HCT116 (cell line): ENCODE measurements at regions not wholly inside any gene's neighbourhood (a gene's known extent, or its start where the extent isn't known, plus 50 kb on each side); places are given as distances from the start of the nearest gene placed in this dataset.

Experiments
- ELF1 ChIP-seq: IDR thresholded peaks from 2 replicates; pipeline ENCODE4 v1.6.1; 2012; ENCODE audit warnings: low read depth, borderline replicate concordance
- EZH2phosphoT487 ChIP-seq: fragments of 200-600 bp; IDR thresholded peaks from 2 replicates; pipeline ENCODE4 v1.6.1; 2018; ENCODE audit warnings: antibody characterized with exemption, borderline replicate concordance
- JUND ChIP-seq: IDR thresholded peaks from 2 replicates; pipeline ENCODE4 v1.6.1; 2012
- TF ChIP-seq, protein P1 (sequence below), 3 experiments: fragments of 200-600 bp in 1 of 3; sonication (generic) in 1 of 3; IDR thresholded peaks in 2 of 3; conservative IDR thresholded peaks in 1 of 3; 2 replicates each; pipeline ENCODE4 v1.5.1; 2012 to 2017; ENCODE audit warnings: low read depth in 2 of 3, low read length in 2 of 3, antibody characterized with exemption in 1 of 3, borderline replicate concordance in 1 of 3, control low read depth in 1 of 3, mild to moderate bottlenecking in 1 of 3, mixed read lengths in 1 of 3, mixed run types in 1 of 3, moderate library complexity in 1 of 3; ENCODE audit not compliant: insufficient read depth in 1 of 3
- TF ChIP-seq, protein P2 (sequence below): IDR thresholded peaks from 2 replicates; pipeline ENCODE4 v1.6.1; 2012; ENCODE audit warnings: low read depth

DNA sequence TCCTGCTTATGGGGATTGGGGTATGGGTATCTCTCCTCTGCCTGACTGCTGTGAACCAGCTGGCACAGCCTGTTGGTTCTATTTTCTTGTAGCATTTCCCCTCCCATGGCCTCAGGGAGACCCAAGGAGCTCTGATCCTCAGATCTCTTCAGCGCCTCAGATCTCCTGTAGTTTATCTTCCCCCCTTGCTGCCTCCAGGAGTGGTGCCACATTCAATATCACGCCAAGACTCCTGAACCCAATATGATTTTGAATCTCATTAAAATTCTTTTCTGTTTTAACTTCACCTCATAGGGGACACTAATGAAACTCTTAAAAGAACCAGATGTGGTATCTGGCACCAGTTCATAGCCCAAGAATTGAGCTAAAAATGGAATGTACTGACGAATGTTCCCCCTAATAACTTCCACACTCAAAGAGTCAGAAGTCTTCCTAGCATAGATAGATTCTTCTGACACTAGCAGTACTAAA is 59.6 kb upstream of the LIFR start:
- TF ChIP-seq ELF1 (no peak), JUND (no peak), EZH2phosphoT487 (no peak)
- TF ChIP-seq, protein P1, sequence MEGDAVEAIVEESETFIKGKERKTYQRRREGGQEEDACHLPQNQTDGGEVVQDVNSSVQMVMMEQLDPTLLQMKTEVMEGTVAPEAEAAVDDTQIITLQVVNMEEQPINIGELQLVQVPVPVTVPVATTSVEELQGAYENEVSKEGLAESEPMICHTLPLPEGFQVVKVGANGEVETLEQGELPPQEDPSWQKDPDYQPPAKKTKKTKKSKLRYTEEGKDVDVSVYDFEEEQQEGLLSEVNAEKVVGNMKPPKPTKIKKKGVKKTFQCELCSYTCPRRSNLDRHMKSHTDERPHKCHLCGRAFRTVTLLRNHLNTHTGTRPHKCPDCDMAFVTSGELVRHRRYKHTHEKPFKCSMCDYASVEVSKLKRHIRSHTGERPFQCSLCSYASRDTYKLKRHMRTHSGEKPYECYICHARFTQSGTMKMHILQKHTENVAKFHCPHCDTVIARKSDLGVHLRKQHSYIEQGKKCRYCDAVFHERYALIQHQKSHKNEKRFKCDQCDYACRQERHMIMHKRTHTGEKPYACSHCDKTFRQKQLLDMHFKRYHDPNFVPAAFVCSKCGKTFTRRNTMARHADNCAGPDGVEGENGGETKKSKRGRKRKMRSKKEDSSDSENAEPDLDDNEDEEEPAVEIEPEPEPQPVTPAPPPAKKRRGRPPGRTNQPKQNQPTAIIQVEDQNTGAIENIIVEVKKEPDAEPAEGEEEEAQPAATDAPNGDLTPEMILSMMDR (IDR thresholded peaks at IDR 0.05 in 2 of 3, conservative IDR thresholded peaks at IDR 0.05 in 1 of 3; ENCODE audit: borderline replicate concordance in 1 of 3, insufficient read depth in 1 of 3, low read depth in 2 of 3, low read length in 2 of 3) = no peak
- TF ChIP-seq, protein P2, sequence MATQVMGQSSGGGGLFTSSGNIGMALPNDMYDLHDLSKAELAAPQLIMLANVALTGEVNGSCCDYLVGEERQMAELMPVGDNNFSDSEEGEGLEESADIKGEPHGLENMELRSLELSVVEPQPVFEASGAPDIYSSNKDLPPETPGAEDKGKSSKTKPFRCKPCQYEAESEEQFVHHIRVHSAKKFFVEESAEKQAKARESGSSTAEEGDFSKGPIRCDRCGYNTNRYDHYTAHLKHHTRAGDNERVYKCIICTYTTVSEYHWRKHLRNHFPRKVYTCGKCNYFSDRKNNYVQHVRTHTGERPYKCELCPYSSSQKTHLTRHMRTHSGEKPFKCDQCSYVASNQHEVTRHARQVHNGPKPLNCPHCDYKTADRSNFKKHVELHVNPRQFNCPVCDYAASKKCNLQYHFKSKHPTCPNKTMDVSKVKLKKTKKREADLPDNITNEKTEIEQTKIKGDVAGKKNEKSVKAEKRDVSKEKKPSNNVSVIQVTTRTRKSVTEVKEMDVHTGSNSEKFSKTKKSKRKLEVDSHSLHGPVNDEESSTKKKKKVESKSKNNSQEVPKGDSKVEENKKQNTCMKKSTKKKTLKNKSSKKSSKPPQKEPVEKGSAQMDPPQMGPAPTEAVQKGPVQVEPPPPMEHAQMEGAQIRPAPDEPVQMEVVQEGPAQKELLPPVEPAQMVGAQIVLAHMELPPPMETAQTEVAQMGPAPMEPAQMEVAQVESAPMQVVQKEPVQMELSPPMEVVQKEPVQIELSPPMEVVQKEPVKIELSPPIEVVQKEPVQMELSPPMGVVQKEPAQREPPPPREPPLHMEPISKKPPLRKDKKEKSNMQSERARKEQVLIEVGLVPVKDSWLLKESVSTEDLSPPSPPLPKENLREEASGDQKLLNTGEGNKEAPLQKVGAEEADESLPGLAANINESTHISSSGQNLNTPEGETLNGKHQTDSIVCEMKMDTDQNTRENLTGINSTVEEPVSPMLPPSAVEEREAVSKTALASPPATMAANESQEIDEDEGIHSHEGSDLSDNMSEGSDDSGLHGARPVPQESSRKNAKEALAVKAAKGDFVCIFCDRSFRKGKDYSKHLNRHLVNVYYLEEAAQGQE = no peak
